ENCODE measurements at regions not wholly inside any gene's neighbourhood (a gene's known extent, or its start where the extent isn't known, plus 50 kb on each side); places are given as distances from the start of the nearest gene placed in this dataset.

GRCh38 chr20:17798601-17799000 lies 98.8 kb downstream of the BANF2 start:
- TF ChIP-seq ZFP36 (IDR thresholded peaks at IDR 0.05; ENCODE audit: borderline replicate concordance, partially characterized antibody) (no peak), NR3C1 (IDR thresholded peaks at IDR 0.05) (no peak), CTCF (IDR thresholded peaks at IDR 0.05) (no peak), RAD21 (conservative IDR thresholded peaks at IDR 0.05 in 1 of 2, IDR thresholded peaks at IDR 0.05 in 1 of 2) (no peak), BCL3 (IDR thresholded peaks at IDR 0.05) (no peak), MAX (IDR thresholded peaks at IDR 0.05) (no peak), EP300 (IDR thresholded peaks at IDR 0.05) (no peak)
